ENCODE measurements at regions not wholly inside any gene's neighbourhood (a gene's known extent, or its start where the extent isn't known, plus 50 kb on each side); places are given as distances from the start of the nearest gene placed in this dataset.

GRCh38 chr9:99621040-99621439, 200.6 kb upstream of the NR4A3 start:
- H2AFZ ChIP-seq (ENCODE audit: low read length) = no peak overlapping the region
- TF ChIP-seq CTCF (IDR thresholded peaks at IDR 0.05; ENCODE audit: low read length) = no peak
- no peak for TF ChIP-seq EZH2 (IDR thresholded peaks at IDR 0.05; ENCODE audit: borderline replicate concordance, low read length)
- H3K27ac ChIP-seq (ENCODE audit: low read depth, low read length, poor library complexity, severe bottlenecking) = no peak overlapping the region
- H3K27me3 ChIP-seq (ENCODE audit: insufficient read depth, low read length) = no peaks in the 10 kb centered on the region
- H3K9me3 ChIP-seq (ENCODE audit: low read length) = no peaks in the 10 kb centered on the region
- H3K4me2 ChIP-seq (ENCODE audit: low read length) = no peak overlapping the region
- no peaks in the 10 kb centered on the region for H3K79me2 ChIP-seq (ENCODE audit: insufficient read depth, low read length)
- peaks cover 24% of the 10 kb centered on the region for H3K4me1 ChIP-seq (ENCODE audit: insufficient read depth, low read length, severe bottlenecking)
- H3K9ac ChIP-seq (ENCODE audit: low read length) = no peak overlapping the region
- no peaks in the 10 kb centered on the region for H3K9me2 ChIP-seq (ENCODE audit: low read depth, low read length)
- no peaks in the 10 kb centered on the region for H3K36me3 ChIP-seq (ENCODE audit: insufficient read depth, low read length)
- no peak overlapping the region for H3K4me3 ChIP-seq (ENCODE audit: low read depth, low read length, poor library complexity, severe bottlenecking)
- no peaks in the 10 kb centered on the region for H3F3A ChIP-seq (ENCODE audit: insufficient read depth, low read length)
- H4K20me1 ChIP-seq (ENCODE audit: insufficient read depth, low read length) = no peaks in the 10 kb centered on the region

GRCh38 chr9:99622679-99623078, 199.0 kb upstream of the NR4A3 start:
- Histone ChIP-seq H3K9me2 (ENCODE audit: low read depth, low read length) (no peaks in the 10 kb centered on the region), H4K20me1 (ENCODE audit: insufficient read depth, low read length) (no peaks in the 10 kb centered on the region), H3F3A (ENCODE audit: insufficient read depth, low read length) (no peaks in the 10 kb centered on the region), H3K79me2 (ENCODE audit: insufficient read depth, low read length) (no peaks in the 10 kb centered on the region), H3K9ac (ENCODE audit: low read length) (no peak overlapping the region), H3K4me1 (ENCODE audit: insufficient read depth, low read length, severe bottlenecking) (peaks cover 24% of the 10 kb centered on the region), H3K27me3 (ENCODE audit: insufficient read depth, low read length) (no peaks in the 10 kb centered on the region), H3K4me2 (ENCODE audit: low read length) (no peak overlapping the region), H2AFZ (ENCODE audit: low read length) (no peak overlapping the region), H3K36me3 (ENCODE audit: insufficient read depth, low read length) (no peaks in the 10 kb centered on the region), H3K4me3 (ENCODE audit: low read depth, low read length, poor library complexity, severe bottlenecking) (no peak overlapping the region), H3K27ac (ENCODE audit: low read depth, low read length, poor library complexity, severe bottlenecking) (peak overlapping the region; percentile 39), H3K9me3 (ENCODE audit: low read length) (no peaks in the 10 kb centered on the region)
- no peak for TF ChIP-seq CTCF (IDR thresholded peaks at IDR 0.05; ENCODE audit: low read length)
- no peak for TF ChIP-seq EZH2 (IDR thresholded peaks at IDR 0.05; ENCODE audit: borderline replicate concordance, low read length)

- no peak for TF ChIP-seq CTCF (IDR thresholded peaks at IDR 0.05; ENCODE audit: low read length)
- TF ChIP-seq EZH2 (IDR thresholded peaks at IDR 0.05; ENCODE audit: borderline replicate concordance, low read length) = no peak
- Histone ChIP-seq H4K20me1 (ENCODE audit: insufficient read depth, low read length) (no peaks in the 10 kb centered on the region), H3K4me2 (ENCODE audit: low read length) (no peak overlapping the region), H3K9me2 (ENCODE audit: low read depth, low read length) (no peaks in the 10 kb centered on the region), H3K9me3 (ENCODE audit: low read length) (no peaks in the 10 kb centered on the region), H3K27ac (ENCODE audit: low read depth, low read length, poor library complexity, severe bottlenecking) (peak overlapping the region; percentile 47), H2AFZ (ENCODE audit: low read length) (no peak overlapping the region), H3F3A (ENCODE audit: insufficient read depth, low read length) (no peaks in the 10 kb centered on the region), H3K27me3 (ENCODE audit: insufficient read depth, low read length) (no peaks in the 10 kb centered on the region), H3K4me3 (ENCODE audit: low read depth, low read length, poor library complexity, severe bottlenecking) (no peak overlapping the region), H3K9ac (ENCODE audit: low read length) (no peak overlapping the region), H3K36me3 (ENCODE audit: insufficient read depth, low read length) (no peaks in the 10 kb centered on the region), H3K4me1 (ENCODE audit: insufficient read depth, low read length, severe bottlenecking) (peaks cover 30% of the 10 kb centered on the region), H3K79me2 (ENCODE audit: insufficient read depth, low read length) (no peaks in the 10 kb centered on the region)
Observed at GRCh38 chr9:99623780-99624364, 197.8 kb upstream of the NR4A3 start.
